ENCODE measurements at regions not wholly inside any gene's neighbourhood (a gene's known extent, or its start where the extent isn't known, plus 50 kb on each side); places are given as distances from the start of the nearest gene placed in this dataset.

GRCh38 chr4:158459085-158459820, 62.4 kb upstream of the RXFP1 start:
- peaks cover 21% of the 10 kb centered on the region for H3K9me3 Mint-ChIP-seq (ENCODE audit: unreplicated experiment)
- H3K4me1 Mint-ChIP-seq (ENCODE audit: unreplicated experiment) = no peaks in the 10 kb centered on the region
- TF ChIP-seq, protein P1, sequence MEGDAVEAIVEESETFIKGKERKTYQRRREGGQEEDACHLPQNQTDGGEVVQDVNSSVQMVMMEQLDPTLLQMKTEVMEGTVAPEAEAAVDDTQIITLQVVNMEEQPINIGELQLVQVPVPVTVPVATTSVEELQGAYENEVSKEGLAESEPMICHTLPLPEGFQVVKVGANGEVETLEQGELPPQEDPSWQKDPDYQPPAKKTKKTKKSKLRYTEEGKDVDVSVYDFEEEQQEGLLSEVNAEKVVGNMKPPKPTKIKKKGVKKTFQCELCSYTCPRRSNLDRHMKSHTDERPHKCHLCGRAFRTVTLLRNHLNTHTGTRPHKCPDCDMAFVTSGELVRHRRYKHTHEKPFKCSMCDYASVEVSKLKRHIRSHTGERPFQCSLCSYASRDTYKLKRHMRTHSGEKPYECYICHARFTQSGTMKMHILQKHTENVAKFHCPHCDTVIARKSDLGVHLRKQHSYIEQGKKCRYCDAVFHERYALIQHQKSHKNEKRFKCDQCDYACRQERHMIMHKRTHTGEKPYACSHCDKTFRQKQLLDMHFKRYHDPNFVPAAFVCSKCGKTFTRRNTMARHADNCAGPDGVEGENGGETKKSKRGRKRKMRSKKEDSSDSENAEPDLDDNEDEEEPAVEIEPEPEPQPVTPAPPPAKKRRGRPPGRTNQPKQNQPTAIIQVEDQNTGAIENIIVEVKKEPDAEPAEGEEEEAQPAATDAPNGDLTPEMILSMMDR (IDR thresholded peaks at IDR 0.05) = no peak
- H3K4me3 Mint-ChIP-seq (ENCODE audit: unreplicated experiment) = no peak overlapping the region
- H3K27ac Mint-ChIP-seq (ENCODE audit: unreplicated experiment) = no peak overlapping the region
- H3K27me3 Mint-ChIP-seq (ENCODE audit: unreplicated experiment) = peaks cover 27% of the 10 kb centered on the region
- H3K36me3 Mint-ChIP-seq (ENCODE audit: unreplicated experiment) = no peaks in the 10 kb centered on the region
- no peak for DNase-seq (ENCODE audit: extremely low spot score, unreplicated experiment)

- no peak for DNase-seq (ENCODE audit: extremely low spot score, unreplicated experiment)
Observed at GRCh38 chr4:158461336-158461735, 60.3 kb upstream of the RXFP1 start.

GRCh38 chr4:158462611-158463010, 59.1 kb upstream of the RXFP1 start:
- no peaks in the 10 kb centered on the region for H3K36me3 Mint-ChIP-seq (ENCODE audit: unreplicated experiment)
- H3K4me3 Mint-ChIP-seq (ENCODE audit: unreplicated experiment) = no peak overlapping the region
- no peak overlapping the region for H3K27ac Mint-ChIP-seq (ENCODE audit: unreplicated experiment)
- no peak for DNase-seq (ENCODE audit: extremely low spot score, unreplicated experiment)
- TF ChIP-seq, protein P1 (IDR thresholded peaks at IDR 0.05) = no peak
- H3K27me3 Mint-ChIP-seq (ENCODE audit: unreplicated experiment) = peaks cover 22% of the 10 kb centered on the region
- H3K9me3 Mint-ChIP-seq (ENCODE audit: unreplicated experiment) = no peaks in the 10 kb centered on the region
- H3K4me1 Mint-ChIP-seq (ENCODE audit: unreplicated experiment) = no peaks in the 10 kb centered on the region

More at GRCh38 chr4:158461336-158461735, 60.3 kb upstream of the RXFP1 start:
- peaks cover 7% of the 10 kb centered on the region for H3K9me3 Mint-ChIP-seq (ENCODE audit: unreplicated experiment)
- TF ChIP-seq, protein P1 (IDR thresholded peaks at IDR 0.05) = no peak
- no peak overlapping the region for H3K27ac Mint-ChIP-seq (ENCODE audit: unreplicated experiment)
- H3K27me3 Mint-ChIP-seq (ENCODE audit: unreplicated experiment) = peaks cover 19% of the 10 kb centered on the region
- H3K4me1 Mint-ChIP-seq (ENCODE audit: unreplicated experiment) = no peaks in the 10 kb centered on the region
- no peaks in the 10 kb centered on the region for H3K36me3 Mint-ChIP-seq (ENCODE audit: unreplicated experiment)
- H3K4me3 Mint-ChIP-seq (ENCODE audit: unreplicated experiment) = no peak overlapping the region

Data from osteocyte (in vitro differentiated cells).